Endothelial cell of umbilical vein (primary cell): ENCODE measurements at regions not wholly inside any gene's neighbourhood (a gene's known extent, or its start where the extent isn't known, plus 50 kb on each side); places are given as distances from the start of the nearest gene placed in this dataset.

Experiments
- BruUV-seq: library from RNA; stranded (reverse); fragments of 400-500 nt; replicated peaks from 2 replicates; lab custom pipeline; 2021; lab: Mats Ljungman, UMichigan
- CTCF ChIA-PET: fragments of 300-600, 350-600 bp; sonication (Branson Sonifier 250); formaldehyde crosslinking; loops from one replicate; lab custom pipeline; 2021; ENCODE audit warnings: antibody characterized with exemption, inconsistent platforms; lab: Charles Lee
- POLR2A ChIA-PET: fragments of 300-600, 350-600 bp; sonication (Branson Sonifier 250); formaldehyde crosslinking; loops from one replicate; lab custom pipeline; 2021; ENCODE audit warnings: antibody characterized with exemption, inconsistent platforms; lab: Charles Lee
- DNase-seq: peaks from one replicate; pipeline ENCODE4 v3.0.0-alpha.2; 2011; ENCODE audit warnings: low read depth, low spot score
- FAIRE-seq: peaks from 2 replicates; lab custom pipeline; 2011; peaks lifted over from hg19 to GRCh38; lab: Jason Lieb, UNC
- H2AFZ ChIP-seq: 2 replicates; pipeline ENCODE4 v1.6.0; 2012; ENCODE audit warnings: low read depth, low read length, control low read depth, inconsistent platforms
- H3K27ac ChIP-seq: 2 replicates; pipeline ENCODE4 v1.5.1; 2011; ENCODE audit warnings: low read depth, mild to moderate bottlenecking, control low read depth, low read length, moderate library complexity; ENCODE audit not compliant: insufficient read depth
- H3K27me3 ChIP-seq, 2 experiments: 2 replicates each; pipeline versions ENCODE4 v1.6.0 to v1.6.1; 2011; ENCODE audit warnings: low read length in 2 of 2, mixed read lengths in 1 of 2; ENCODE audit not compliant: control insufficient read depth in 2 of 2, insufficient read depth in 2 of 2
- H3K36me3 ChIP-seq, 2 experiments: 2 replicates in 1 of 2; 3 replicates in 1 of 2; pipeline ENCODE4 v1.5.1; 2011; ENCODE audit warnings: low read length in 2 of 2, mild to moderate bottlenecking in 1 of 2, moderate library complexity in 1 of 2; ENCODE audit not compliant: control insufficient read depth in 2 of 2, insufficient read depth in 2 of 2; ENCODE audit errors: extremely low read depth in 1 of 2
- H3K4me1 ChIP-seq: 3 replicates; pipeline ENCODE4 v1.5.1; 2011; ENCODE audit warnings: mild to moderate bottlenecking, low read length; ENCODE audit not compliant: control insufficient read depth, insufficient read depth; ENCODE audit errors: extremely low read depth
- H3K4me2 ChIP-seq: 2 replicates; pipeline ENCODE4 v1.6.1; 2011; ENCODE audit warnings: low read length, control low read depth, mixed read lengths; ENCODE audit not compliant: insufficient read depth
- H3K4me3 ChIP-seq, 3 experiments: fragments of 200-600 bp in 1 of 3; sonication (generic), shearing (Covaris generic) in 1 of 3; replicated peaks in 1 of 3; 2 replicates each; pipeline ENCODE4 v1.5.1; 2011 to 2016; ENCODE audit warnings: control low read depth in 3 of 3, low read length in 3 of 3, mild to moderate bottlenecking in 2 of 3, inconsistent platforms in 1 of 3, low read depth in 1 of 3, moderate library complexity in 1 of 3; ENCODE audit not compliant: insufficient read depth in 1 of 3
- H3K79me2 ChIP-seq: 2 replicates; pipeline ENCODE4 v1.6.0; 2012; ENCODE audit warnings: low read length, inconsistent platforms; ENCODE audit not compliant: control insufficient read depth, insufficient read depth
- H3K9ac ChIP-seq: replicated peaks from 2 replicates; pipeline ENCODE3; 2011; ENCODE audit warnings: low read length, control low read depth; ENCODE audit not compliant: insufficient read depth; ENCODE audit errors: extremely low read depth
- H3K9me1 ChIP-seq: replicated peaks from 3 replicates; pipeline ENCODE4 v1.6.0; 2011; ENCODE audit warnings: mild to moderate bottlenecking, low read length; ENCODE audit not compliant: control insufficient read depth, insufficient read depth; ENCODE audit errors: extremely low read depth
- H3K9me3 ChIP-seq: replicated peaks from 2 replicates; pipeline ENCODE4 v1.5.1; 2012; ENCODE audit warnings: low read length, inconsistent platforms; ENCODE audit not compliant: control insufficient read depth, insufficient read depth
- H4K20me1 ChIP-seq: replicated peaks from 2 replicates; pipeline ENCODE3; 2011; ENCODE audit warnings: mild to moderate bottlenecking, low read length; ENCODE audit not compliant: control insufficient read depth, insufficient read depth; ENCODE audit errors: extremely low read depth
- CTCF ChIP-seq, 2 donors: IDR thresholded peaks; 1 replicate in 1 of 2; 2 replicates in 1 of 2; pipeline ENCODE4 v1.5.1; 2011; ENCODE audit warnings: low read length in 2 of 2, mild to moderate bottlenecking in 2 of 2, moderate library complexity in 2 of 2, control low read depth in 1 of 2, inconsistent platforms in 1 of 2, low read depth in 1 of 2; ENCODE audit not compliant: insufficient read depth in 1 of 2; ENCODE audit errors: extremely low read depth in 1 of 2
- EZH2 ChIP-seq: IDR thresholded peaks from 2 replicates; pipeline ENCODE4 v1.6.1; 2012; ENCODE audit warnings: borderline replicate concordance, low read depth, mild to moderate bottlenecking, moderate library complexity, low read length, inconsistent platforms; ENCODE audit not compliant: severe bottlenecking
- FOS ChIP-seq: IDR thresholded peaks from 2 replicates; pipeline ENCODE4 v1.6.1; 2011; ENCODE audit warnings: mild to moderate bottlenecking, low read length, moderate library complexity, borderline replicate concordance; ENCODE audit not compliant: insufficient read depth
- GATA2 ChIP-seq: IDR thresholded peaks from 2 replicates; pipeline ENCODE4 v1.7.0; 2011; ENCODE audit warnings: low read depth, mild to moderate bottlenecking, moderate library complexity, mixed read lengths, low read length; ENCODE audit not compliant: insufficient read length, insufficient read depth
- JUN ChIP-seq: IDR thresholded peaks from 2 replicates; pipeline ENCODE4 v1.6.1; 2011; ENCODE audit warnings: borderline replicate concordance, low read depth; ENCODE audit not compliant: insufficient read length, insufficient read depth
- MAX ChIP-seq: IDR thresholded peaks from 2 replicates; pipeline ENCODE4 v1.6.1; 2011; ENCODE audit not compliant: insufficient read depth, insufficient read length
- MYC ChIP-seq: IDR thresholded peaks from one replicate; pipeline ENCODE4 v1.6.1; 2011; ENCODE audit warnings: mild to moderate bottlenecking, low read depth, low read length
- POLR2A ChIP-seq: IDR thresholded peaks from 2 replicates; pipeline ENCODE4 v1.6.1; 2012; ENCODE audit warnings: low read depth, mild to moderate bottlenecking, control low read depth, low read length
- POLR2AphosphoS5 ChIP-seq: IDR thresholded peaks from 2 replicates; pipeline ENCODE4 v1.6.1; 2012; ENCODE audit warnings: low read depth, mild to moderate bottlenecking, control low read depth, low read length, moderate library complexity; ENCODE audit not compliant: insufficient read depth
- dilution Hi-C: fragments of 300-500 bp; cut with MboI; formaldehyde crosslinking; loops from one replicate; pipeline ENCODE4 v1.15.0; 2019; ENCODE audit warnings: low sequenced_read_pairs; ENCODE audit not compliant: extremely low pct_ligation_motif_present
- intact Hi-C: fragments of 100-400 bp; cut with micrococcal nuclease; formaldehyde crosslinking; loops from one replicate; pipeline ENCODE4 v1.10.0; 2022

- Histone ChIP-seq H2AFZ (no peak overlapping the region), H3K4me2 (no peak overlapping the region), H3K9me3 (no peaks in the 10 kb centered on the region), H3K9ac (no peak overlapping the region), H3K79me2 (no peaks in the 10 kb centered on the region), H3K4me3 (no peak overlapping the region), H4K20me1 (no peaks in the 10 kb centered on the region), H3K36me3 (no peaks in the 10 kb centered on the region), H3K27me3 (peaks cover 9 to 16% of the 10 kb centered on the region in 2 experiments), H3K27ac (no peak overlapping the region), H3K4me1 (no peaks in the 10 kb centered on the region), H3K9me1 (no peaks in the 10 kb centered on the region)
- POLR2A ChIA-PET: no interaction called here
- dilution Hi-C loops: no loop called here
- no TSS peak for BruUV-seq
- CTCF ChIA-PET: interaction anchor here (0.8 kb wide), 1 partner anchor 29 kb away, joined by 3 read pairs; no protein-coding TSS in a partner anchor
- no peak for TF ChIP-seq CTCF (IDR thresholded peaks at IDR 0.05; ENCODE audit: extremely low read depth in 1 of 2, insufficient read depth in 1 of 2, low read depth in 1 of 2, low read length in 2 of 2)
- no peak for TF ChIP-seq POLR2AphosphoS5
- TF ChIP-seq MAX: no peak
- no peak for TF ChIP-seq MYC
- no peak for TF ChIP-seq EZH2
- no peak for TF ChIP-seq POLR2A
- TF ChIP-seq JUN: no peak
- no peak for TF ChIP-seq GATA2
- no peak for TF ChIP-seq FOS
- no peak for FAIRE-seq
- intact Hi-C loops: no loop called here
- DNase-seq: no peak
These were observed 126.7 kb downstream of the WDR11 start for GRCh38 chr10:120977897-120978296.
